ENCODE measurements at regions not wholly inside any gene's neighbourhood (a gene's known extent, or its start where the extent isn't known, plus 50 kb on each side); places are given as distances from the start of the nearest gene placed in this dataset.

DNA sequence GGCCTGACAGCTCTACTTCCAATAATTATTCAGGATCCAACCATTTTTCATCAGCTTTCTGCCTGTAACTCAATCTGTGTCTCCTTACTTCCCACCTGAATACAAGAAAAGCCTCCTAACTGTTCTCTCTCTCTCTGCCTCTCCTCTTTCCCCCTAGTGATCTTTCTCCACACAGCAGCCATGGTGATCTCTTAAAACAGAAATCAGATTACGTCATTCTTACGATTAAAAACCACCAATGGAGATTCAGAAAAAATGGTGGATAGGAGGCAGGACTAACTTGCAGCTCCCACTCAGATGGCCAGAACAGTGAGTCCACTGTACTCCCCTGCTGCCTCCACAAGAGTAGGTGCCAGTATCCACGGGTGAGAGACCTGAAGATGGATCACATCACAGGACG is 431.7 kb downstream of the MBD2 start (continued):
- TF ChIP-seq, protein P1, sequence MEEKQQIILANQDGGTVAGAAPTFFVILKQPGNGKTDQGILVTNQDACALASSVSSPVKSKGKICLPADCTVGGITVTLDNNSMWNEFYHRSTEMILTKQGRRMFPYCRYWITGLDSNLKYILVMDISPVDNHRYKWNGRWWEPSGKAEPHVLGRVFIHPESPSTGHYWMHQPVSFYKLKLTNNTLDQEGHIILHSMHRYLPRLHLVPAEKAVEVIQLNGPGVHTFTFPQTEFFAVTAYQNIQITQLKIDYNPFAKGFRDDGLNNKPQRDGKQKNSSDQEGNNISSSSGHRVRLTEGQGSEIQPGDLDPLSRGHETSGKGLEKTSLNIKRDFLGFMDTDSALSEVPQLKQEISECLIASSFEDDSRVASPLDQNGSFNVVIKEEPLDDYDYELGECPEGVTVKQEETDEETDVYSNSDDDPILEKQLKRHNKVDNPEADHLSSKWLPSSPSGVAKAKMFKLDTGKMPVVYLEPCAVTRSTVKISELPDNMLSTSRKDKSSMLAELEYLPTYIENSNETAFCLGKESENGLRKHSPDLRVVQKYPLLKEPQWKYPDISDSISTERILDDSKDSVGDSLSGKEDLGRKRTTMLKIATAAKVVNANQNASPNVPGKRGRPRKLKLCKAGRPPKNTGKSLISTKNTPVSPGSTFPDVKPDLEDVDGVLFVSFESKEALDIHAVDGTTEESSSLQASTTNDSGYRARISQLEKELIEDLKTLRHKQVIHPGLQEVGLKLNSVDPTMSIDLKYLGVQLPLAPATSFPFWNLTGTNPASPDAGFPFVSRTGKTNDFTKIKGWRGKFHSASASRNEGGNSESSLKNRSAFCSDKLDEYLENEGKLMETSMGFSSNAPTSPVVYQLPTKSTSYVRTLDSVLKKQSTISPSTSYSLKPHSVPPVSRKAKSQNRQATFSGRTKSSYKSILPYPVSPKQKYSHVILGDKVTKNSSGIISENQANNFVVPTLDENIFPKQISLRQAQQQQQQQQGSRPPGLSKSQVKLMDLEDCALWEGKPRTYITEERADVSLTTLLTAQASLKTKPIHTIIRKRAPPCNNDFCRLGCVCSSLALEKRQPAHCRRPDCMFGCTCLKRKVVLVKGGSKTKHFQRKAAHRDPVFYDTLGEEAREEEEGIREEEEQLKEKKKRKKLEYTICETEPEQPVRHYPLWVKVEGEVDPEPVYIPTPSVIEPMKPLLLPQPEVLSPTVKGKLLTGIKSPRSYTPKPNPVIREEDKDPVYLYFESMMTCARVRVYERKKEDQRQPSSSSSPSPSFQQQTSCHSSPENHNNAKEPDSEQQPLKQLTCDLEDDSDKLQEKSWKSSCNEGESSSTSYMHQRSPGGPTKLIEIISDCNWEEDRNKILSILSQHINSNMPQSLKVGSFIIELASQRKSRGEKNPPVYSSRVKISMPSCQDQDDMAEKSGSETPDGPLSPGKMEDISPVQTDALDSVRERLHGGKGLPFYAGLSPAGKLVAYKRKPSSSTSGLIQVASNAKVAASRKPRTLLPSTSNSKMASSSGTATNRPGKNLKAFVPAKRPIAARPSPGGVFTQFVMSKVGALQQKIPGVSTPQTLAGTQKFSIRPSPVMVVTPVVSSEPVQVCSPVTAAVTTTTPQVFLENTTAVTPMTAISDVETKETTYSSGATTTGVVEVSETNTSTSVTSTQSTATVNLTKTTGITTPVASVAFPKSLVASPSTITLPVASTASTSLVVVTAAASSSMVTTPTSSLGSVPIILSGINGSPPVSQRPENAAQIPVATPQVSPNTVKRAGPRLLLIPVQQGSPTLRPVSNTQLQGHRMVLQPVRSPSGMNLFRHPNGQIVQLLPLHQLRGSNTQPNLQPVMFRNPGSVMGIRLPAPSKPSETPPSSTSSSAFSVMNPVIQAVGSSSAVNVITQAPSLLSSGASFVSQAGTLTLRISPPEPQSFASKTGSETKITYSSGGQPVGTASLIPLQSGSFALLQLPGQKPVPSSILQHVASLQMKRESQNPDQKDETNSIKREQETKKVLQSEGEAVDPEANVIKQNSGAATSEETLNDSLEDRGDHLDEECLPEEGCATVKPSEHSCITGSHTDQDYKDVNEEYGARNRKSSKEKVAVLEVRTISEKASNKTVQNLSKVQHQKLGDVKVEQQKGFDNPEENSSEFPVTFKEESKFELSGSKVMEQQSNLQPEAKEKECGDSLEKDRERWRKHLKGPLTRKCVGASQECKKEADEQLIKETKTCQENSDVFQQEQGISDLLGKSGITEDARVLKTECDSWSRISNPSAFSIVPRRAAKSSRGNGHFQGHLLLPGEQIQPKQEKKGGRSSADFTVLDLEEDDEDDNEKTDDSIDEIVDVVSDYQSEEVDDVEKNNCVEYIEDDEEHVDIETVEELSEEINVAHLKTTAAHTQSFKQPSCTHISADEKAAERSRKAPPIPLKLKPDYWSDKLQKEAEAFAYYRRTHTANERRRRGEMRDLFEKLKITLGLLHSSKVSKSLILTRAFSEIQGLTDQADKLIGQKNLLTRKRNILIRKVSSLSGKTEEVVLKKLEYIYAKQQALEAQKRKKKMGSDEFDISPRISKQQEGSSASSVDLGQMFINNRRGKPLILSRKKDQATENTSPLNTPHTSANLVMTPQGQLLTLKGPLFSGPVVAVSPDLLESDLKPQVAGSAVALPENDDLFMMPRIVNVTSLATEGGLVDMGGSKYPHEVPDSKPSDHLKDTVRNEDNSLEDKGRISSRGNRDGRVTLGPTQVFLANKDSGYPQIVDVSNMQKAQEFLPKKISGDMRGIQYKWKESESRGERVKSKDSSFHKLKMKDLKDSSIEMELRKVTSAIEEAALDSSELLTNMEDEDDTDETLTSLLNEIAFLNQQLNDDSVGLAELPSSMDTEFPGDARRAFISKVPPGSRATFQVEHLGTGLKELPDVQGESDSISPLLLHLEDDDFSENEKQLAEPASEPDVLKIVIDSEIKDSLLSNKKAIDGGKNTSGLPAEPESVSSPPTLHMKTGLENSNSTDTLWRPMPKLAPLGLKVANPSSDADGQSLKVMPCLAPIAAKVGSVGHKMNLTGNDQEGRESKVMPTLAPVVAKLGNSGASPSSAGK (IDR thresholded peaks at IDR 0.05), result no peak
- TF ChIP-seq SREBF1 (IDR thresholded peaks at IDR 0.05; ENCODE audit: borderline replicate concordance, low read depth, low read length) (no peak), ELF2 (CRISPR knock-in tag; IDR thresholded peaks at IDR 0.05) (no peak), DIDO1 (tag; IDR thresholded peaks at IDR 0.05; ENCODE audit: low read depth) (no peak), CBFA2T3 (IDR thresholded peaks at IDR 0.05) (no peak), SREBF2 (CRISPR knock-in tag; IDR thresholded peaks at IDR 0.05) (no peak), HMG20B (CRISPR knock-in tag; IDR thresholded peaks at IDR 0.05) (no peak), GABPB2 (CRISPR knock-in tag; conservative IDR thresholded peaks at IDR 0.05) (no peak), ZFX (CRISPR knock-in tag; IDR thresholded peaks at IDR 0.05) (no peak), NCOA2 (IDR thresholded peaks at IDR 0.05; ENCODE audit: partially characterized antibody in 2 of 2) (no peak), CBFB (CRISPR knock-in tag; IDR thresholded peaks at IDR 0.05) (no peak)
- TF ChIP-seq, protein P2, sequence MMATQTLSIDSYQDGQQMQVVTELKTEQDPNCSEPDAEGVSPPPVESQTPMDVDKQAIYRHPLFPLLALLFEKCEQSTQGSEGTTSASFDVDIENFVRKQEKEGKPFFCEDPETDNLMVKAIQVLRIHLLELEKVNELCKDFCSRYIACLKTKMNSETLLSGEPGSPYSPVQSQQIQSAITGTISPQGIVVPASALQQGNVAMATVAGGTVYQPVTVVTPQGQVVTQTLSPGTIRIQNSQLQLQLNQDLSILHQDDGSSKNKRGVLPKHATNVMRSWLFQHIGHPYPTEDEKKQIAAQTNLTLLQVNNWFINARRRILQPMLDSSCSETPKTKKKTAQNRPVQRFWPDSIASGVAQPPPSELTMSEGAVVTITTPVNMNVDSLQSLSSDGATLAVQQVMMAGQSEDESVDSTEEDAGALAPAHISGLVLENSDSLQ (IDR thresholded peaks at IDR 0.05), result no peak
- TF ChIP-seq, protein P3, sequence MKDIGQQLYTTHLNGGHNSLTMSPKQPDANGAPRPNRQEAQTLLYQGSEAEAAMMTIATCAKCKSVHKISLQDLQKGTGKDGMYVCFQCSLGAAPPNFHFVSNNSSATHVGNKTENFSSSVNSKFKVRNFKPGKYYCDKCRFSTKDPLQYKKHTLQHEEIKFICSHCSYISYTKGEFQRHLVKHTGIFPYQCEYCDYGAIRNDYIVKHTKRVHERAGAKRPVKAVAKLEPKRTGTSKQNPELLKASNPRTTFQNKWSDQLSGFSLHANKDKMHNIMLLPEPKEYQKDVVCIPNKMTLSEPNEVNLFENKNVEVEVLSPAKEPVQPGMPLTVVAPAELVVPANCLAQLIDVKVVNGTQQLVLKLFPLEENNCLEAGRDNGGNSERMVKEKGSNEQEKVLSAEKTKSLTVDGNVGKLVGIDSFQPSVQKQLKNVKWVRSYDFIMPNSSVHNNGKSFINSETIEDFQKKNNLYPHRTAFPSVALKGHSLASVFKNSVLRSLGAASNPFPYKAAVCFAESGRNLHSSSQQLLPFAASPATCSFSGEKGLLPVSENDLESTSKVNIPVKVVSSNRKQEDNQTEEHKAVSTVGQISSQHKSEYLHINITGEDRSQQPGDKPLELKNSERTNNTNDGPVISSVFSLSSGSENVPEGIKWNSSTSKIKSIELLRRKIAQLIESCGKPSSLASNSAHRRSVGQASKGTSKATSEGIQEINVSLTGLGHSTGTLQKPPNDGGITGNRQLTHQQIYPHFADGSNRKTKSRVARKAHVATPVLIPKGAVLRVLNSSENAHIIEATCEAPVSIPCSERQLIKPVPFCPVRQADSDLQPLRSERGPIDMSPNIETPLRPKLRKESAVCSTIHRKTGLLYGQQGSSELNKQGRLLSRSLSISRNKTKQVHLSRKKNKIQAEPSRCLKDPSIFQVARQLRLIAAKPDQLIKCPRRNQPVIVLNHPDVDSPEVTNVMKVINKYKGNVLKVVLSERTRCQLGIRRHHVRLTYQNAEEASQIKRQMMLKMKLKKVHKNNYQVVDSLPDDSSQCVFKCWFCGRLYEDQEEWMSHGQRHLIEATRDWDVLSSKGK (CRISPR knock-in tag; IDR thresholded peaks at IDR 0.05), result no peak

Data from K562 (cell line).